Fibroblast of mammary gland (primary cell): ENCODE measurements at regions not wholly inside any gene's neighbourhood (a gene's known extent, or its start where the extent isn't known, plus 50 kb on each side); places are given as distances from the start of the nearest gene placed in this dataset.

Experiments
- DNase-seq: peaks from one replicate; pipeline ENCODE4 v3.0.0-alpha.2; 2010; ENCODE audit warnings: low read depth
- H3K4me3 ChIP-seq: 2 replicates; pipeline ENCODE4 v1.5.1; 2011; ENCODE audit warnings: low read depth, mild to moderate bottlenecking, low read length, moderate library complexity; ENCODE audit not compliant: control insufficient read depth
- CTCF ChIP-seq: conservative IDR thresholded peaks from 2 replicates; pipeline ENCODE4 v1.5.1; 2011; ENCODE audit warnings: low read depth, low read length, inconsistent platforms; ENCODE audit not compliant: control insufficient read depth, insufficient read depth

GRCh38 chr1:221018414-221018813 lies 139.2 kb downstream of the HLX start:
- no peak for TF ChIP-seq CTCF
- no peak for DNase-seq

GRCh38 chr1:221022331-221022730 lies 143.1 kb downstream of the HLX start:
- no peak for TF ChIP-seq CTCF
- no peak overlapping the region for H3K4me3 ChIP-seq
- DNase-seq = no peak

More at GRCh38 chr1:221018414-221018813, 139.2 kb downstream of the HLX start:
- no peak overlapping the region for H3K4me3 ChIP-seq

- no peak for DNase-seq
- TF ChIP-seq CTCF = no peak
- H3K4me3 ChIP-seq = no peak overlapping the region
Measured at GRCh38 chr1:221023482-221023881, 144.2 kb downstream of the HLX start.

- no peak overlapping the region for H3K4me3 ChIP-seq
- no peak for TF ChIP-seq CTCF
- DNase-seq = peak; percentile 43
Measured at GRCh38 chr1:221025501-221025900, 146.3 kb downstream of the HLX start.

- no peak for TF ChIP-seq CTCF
- peak; percentile 65 for DNase-seq
- no peak overlapping the region for H3K4me3 ChIP-seq
Measured at GRCh38 chr1:221025956-221026355, 146.7 kb downstream of the HLX start.

- no peak for TF ChIP-seq CTCF
- H3K4me3 ChIP-seq = no peak overlapping the region
- no peak for DNase-seq
Measured at GRCh38 chr1:221029981-221030649, 150.9 kb downstream of the HLX start.

- no peak for TF ChIP-seq CTCF
- no peak overlapping the region for H3K4me3 ChIP-seq
- no peak for DNase-seq
Measured at GRCh38 chr1:221030990-221031389, 151.7 kb downstream of the HLX start.
